ENCODE measurements at regions not wholly inside any gene's neighbourhood (a gene's known extent, or its start where the extent isn't known, plus 50 kb on each side); places are given as distances from the start of the nearest gene placed in this dataset.

DNA sequence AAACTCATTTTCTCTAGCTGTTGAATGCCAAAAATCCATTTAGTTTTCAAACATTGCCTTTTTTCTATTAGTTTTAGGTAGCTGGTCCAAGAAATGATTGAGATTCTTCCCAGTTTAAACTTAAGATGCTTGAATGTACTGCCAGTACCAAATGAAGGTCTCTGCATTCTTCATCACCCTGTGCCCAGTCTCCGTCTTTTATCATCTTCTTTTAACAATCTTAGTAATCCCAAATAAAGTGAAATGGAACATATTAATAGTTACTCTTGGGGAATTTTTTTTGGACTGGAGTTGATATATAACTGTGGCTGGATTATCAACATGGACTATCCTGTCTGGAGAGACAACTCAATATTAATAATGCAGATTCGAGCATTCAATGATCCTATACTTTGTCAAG lies 54.1 kb upstream of the PCED1B start:
- H3K27ac ChIP-seq, result no peak overlapping the region
- TF ChIP-seq, protein P1, sequence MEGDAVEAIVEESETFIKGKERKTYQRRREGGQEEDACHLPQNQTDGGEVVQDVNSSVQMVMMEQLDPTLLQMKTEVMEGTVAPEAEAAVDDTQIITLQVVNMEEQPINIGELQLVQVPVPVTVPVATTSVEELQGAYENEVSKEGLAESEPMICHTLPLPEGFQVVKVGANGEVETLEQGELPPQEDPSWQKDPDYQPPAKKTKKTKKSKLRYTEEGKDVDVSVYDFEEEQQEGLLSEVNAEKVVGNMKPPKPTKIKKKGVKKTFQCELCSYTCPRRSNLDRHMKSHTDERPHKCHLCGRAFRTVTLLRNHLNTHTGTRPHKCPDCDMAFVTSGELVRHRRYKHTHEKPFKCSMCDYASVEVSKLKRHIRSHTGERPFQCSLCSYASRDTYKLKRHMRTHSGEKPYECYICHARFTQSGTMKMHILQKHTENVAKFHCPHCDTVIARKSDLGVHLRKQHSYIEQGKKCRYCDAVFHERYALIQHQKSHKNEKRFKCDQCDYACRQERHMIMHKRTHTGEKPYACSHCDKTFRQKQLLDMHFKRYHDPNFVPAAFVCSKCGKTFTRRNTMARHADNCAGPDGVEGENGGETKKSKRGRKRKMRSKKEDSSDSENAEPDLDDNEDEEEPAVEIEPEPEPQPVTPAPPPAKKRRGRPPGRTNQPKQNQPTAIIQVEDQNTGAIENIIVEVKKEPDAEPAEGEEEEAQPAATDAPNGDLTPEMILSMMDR (IDR thresholded peaks at IDR 0.05), result no peak
- no peak for TF ChIP-seq POLR2A (IDR thresholded peaks at IDR 0.05)
- no peak for ATAC-seq
- no peak overlapping the region for H3K4me3 ChIP-seq
- no peaks in the 10 kb centered on the region for H3K36me3 ChIP-seq (replicated peaks in 1 of 2; ENCODE audit: insufficient read depth in 1 of 2, low read depth in 2 of 2)
- intact Hi-C loops (cut with DNase I), result no loop called here
- H3K27me3 ChIP-seq, result no peaks in the 10 kb centered on the region
- H3K9me3 ChIP-seq, result no peaks in the 10 kb centered on the region
- no peak for DNase-seq
- 56% methylated on average over 2 of the region's 2 CpGs for WGBS, 2 donors
- H3K4me1 ChIP-seq, result no peaks in the 10 kb centered on the region

DNA sequence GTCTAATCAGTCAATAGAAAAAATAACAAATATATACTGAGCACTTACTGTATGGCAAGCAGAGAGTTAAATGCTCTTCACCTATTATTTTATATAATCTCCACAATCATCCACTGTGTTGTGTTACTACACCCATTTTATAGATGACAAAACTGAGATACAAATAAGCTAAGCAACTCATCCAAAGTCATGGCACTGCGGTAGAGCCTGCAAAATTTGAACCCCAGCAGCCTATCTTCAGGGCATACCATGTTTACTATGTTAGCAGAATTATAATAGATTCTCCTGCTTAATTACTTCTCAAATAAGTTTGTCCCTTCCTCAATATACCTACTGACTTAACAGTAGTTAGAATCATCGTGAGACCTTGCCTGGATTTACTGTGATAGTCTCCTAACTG lies 53.6 kb upstream of the PCED1B start:
- WGBS, 2 donors, result 79 to 92% methylated on average over 2 of the region's 2 CpGs
- Histone ChIP-seq H3K36me3 (replicated peaks in 1 of 2; ENCODE audit: insufficient read depth in 1 of 2, low read depth in 2 of 2) (no peaks in the 10 kb centered on the region), H3K4me1 (no peaks in the 10 kb centered on the region), H3K4me3 (no peak overlapping the region), H3K27me3 (no peaks in the 10 kb centered on the region), H3K27ac (no peak overlapping the region), H3K9me3 (no peaks in the 10 kb centered on the region)
- TF ChIP-seq, protein P1 (IDR thresholded peaks at IDR 0.05), result no peak
- TF ChIP-seq POLR2A (IDR thresholded peaks at IDR 0.05), result no peak
- intact Hi-C loops (cut with DNase I), result no loop called here
- DNase-seq, result no peak
- ATAC-seq, result no peak

DNA sequence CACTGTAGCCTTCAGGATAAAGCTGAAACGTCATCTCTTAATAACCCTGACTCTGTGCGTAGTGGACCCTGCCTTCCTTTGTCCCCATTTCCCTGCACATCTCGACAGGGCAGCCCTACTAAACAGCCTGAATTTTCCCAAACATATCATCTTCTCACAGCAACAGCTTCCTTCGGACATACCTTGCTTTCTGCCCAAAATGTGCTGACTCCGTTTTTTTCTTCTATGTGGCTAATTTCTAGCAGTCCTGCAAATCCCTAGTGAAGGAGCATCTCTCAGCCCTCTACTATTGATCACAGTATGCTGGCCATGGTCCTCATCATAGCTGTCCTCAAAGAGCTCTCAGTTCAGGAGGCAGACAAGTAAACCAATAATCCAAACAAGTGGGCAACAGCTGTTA lies 53.1 kb upstream of the PCED1B start:
- Histone ChIP-seq H3K36me3 (replicated peaks in 1 of 2; ENCODE audit: insufficient read depth in 1 of 2, low read depth in 2 of 2) (no peaks in the 10 kb centered on the region), H3K27me3 (no peaks in the 10 kb centered on the region), H3K27ac (no peak overlapping the region), H3K4me1 (no peaks in the 10 kb centered on the region), H3K4me3 (no peak overlapping the region), H3K9me3 (no peaks in the 10 kb centered on the region)
- no peak for DNase-seq
- no peak for TF ChIP-seq POLR2A (IDR thresholded peaks at IDR 0.05)
- TF ChIP-seq, protein P1 (IDR thresholded peaks at IDR 0.05), result no peak
- no peak for ATAC-seq
- intact Hi-C loops (cut with DNase I), result no loop called here
- 56 to 68% methylated on average over 5 of the region's 5 CpGs for WGBS, 2 donors
